Mammary epithelial cell (primary cell): ENCODE measurements at regions not wholly inside any gene's neighbourhood (a gene's known extent, or its start where the extent isn't known, plus 50 kb on each side); places are given as distances from the start of the nearest gene placed in this dataset.

Experiments used
- EZH2 ChIP-seq: IDR thresholded peaks from 2 replicates; pipeline ENCODE4 v1.6.1; 2012; ENCODE audit warnings: low read length, inconsistent platforms, borderline replicate concordance
- TF ChIP-seq, protein P1 (sequence below), 2 donors: IDR thresholded peaks in 1 of 2; conservative IDR thresholded peaks in 1 of 2; 2 replicates each; pipeline ENCODE4 v1.5.1; 2011 to 2012; ENCODE audit warnings: inconsistent platforms in 2 of 2, low read length in 2 of 2, mild to moderate bottlenecking in 2 of 2, control low read depth in 1 of 2, low read depth in 1 of 2; ENCODE audit not compliant: insufficient read depth in 1 of 2; ENCODE audit errors: extremely low read depth in 1 of 2

GRCh38 chrX:147733369-147733768 lies 178.3 kb upstream of the FMR1 start:
- TF ChIP-seq, protein P1, sequence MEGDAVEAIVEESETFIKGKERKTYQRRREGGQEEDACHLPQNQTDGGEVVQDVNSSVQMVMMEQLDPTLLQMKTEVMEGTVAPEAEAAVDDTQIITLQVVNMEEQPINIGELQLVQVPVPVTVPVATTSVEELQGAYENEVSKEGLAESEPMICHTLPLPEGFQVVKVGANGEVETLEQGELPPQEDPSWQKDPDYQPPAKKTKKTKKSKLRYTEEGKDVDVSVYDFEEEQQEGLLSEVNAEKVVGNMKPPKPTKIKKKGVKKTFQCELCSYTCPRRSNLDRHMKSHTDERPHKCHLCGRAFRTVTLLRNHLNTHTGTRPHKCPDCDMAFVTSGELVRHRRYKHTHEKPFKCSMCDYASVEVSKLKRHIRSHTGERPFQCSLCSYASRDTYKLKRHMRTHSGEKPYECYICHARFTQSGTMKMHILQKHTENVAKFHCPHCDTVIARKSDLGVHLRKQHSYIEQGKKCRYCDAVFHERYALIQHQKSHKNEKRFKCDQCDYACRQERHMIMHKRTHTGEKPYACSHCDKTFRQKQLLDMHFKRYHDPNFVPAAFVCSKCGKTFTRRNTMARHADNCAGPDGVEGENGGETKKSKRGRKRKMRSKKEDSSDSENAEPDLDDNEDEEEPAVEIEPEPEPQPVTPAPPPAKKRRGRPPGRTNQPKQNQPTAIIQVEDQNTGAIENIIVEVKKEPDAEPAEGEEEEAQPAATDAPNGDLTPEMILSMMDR (conservative IDR thresholded peaks at IDR 0.05 in 1 of 2, IDR thresholded peaks at IDR 0.05 in 1 of 2; ENCODE audit: extremely low read depth in 1 of 2, insufficient read depth in 1 of 2, low read depth in 1 of 2, low read length in 2 of 2), result no peak
- TF ChIP-seq EZH2, result no peak
